A673 (cell line): ENCODE measurements at regions not wholly inside any gene's neighbourhood (a gene's known extent, or its start where the extent isn't known, plus 50 kb on each side); places are given as distances from the start of the nearest gene placed in this dataset.

Source experiments
- BruUV-seq: library from RNA; stranded (reverse); fragments of 400-500 nt; replicated peaks from 2 replicates; lab custom pipeline; 2021; lab: Mats Ljungman, UMichigan
- CTCF ChIA-PET: fragments of 300-600 bp; sonication (Branson Sonifier 250); formaldehyde crosslinking; loops from one replicate; lab custom pipeline; 2022; ENCODE audit warnings: antibody characterized with exemption; lab: Charles Lee
- POLR2A ChIA-PET: fragments of 300-600 bp; sonication (Branson Sonifier 250); formaldehyde crosslinking; loops from one replicate; lab custom pipeline; 2022; ENCODE audit warnings: antibody characterized with exemption; ENCODE audit not compliant: low non-redundant PET; lab: Charles Lee
- DNase-seq: peaks from one replicate; pipeline ENCODE4 v3.0.0-alpha.2; 2015; ENCODE audit warnings: low spot score
- H3K27ac ChIP-seq: fragments of 200-600 bp; sonication (generic); 2 replicates; pipeline ENCODE4 v1.5.1; 2016; ENCODE audit warnings: mixed run types, low read depth, mild to moderate bottlenecking, mixed read lengths, antibody characterized with exemption, low read length; ENCODE audit not compliant: poor library complexity, severe bottlenecking
- H3K27me3 ChIP-seq: fragments of 200-600 bp; sonication (generic); replicated peaks from 2 replicates; pipeline ENCODE4 v1.6.1; 2017; ENCODE audit warnings: mixed run types, low read depth, mild to moderate bottlenecking, mixed read lengths, antibody characterized with exemption, low read length; ENCODE audit not compliant: insufficient read depth, poor library complexity
- H3K36me3 ChIP-seq: fragments of 200-600 bp; sonication (generic); 2 replicates; pipeline ENCODE4 v1.6.1; 2016; ENCODE audit warnings: mixed run types, mild to moderate bottlenecking, mixed read lengths, antibody characterized with exemption, low read length; ENCODE audit not compliant: insufficient read depth, poor library complexity, severe bottlenecking
- H3K4me1 ChIP-seq: fragments of 200-600 bp; sonication (generic); 2 replicates; pipeline ENCODE4 v1.6.1; 2017; ENCODE audit warnings: mixed run types, mild to moderate bottlenecking, mixed read lengths, antibody characterized with exemption, low read length; ENCODE audit not compliant: insufficient read depth, poor library complexity, severe bottlenecking
- H3K4me3 ChIP-seq: fragments of 200-600 bp; sonication (generic); 2 replicates; pipeline ENCODE4 v1.5.1; 2016; ENCODE audit warnings: low read depth, mixed run types, mild to moderate bottlenecking, mixed read lengths, low read length; ENCODE audit not compliant: poor library complexity, severe bottlenecking
- H3K9me3 ChIP-seq: fragments of 200-600 bp; sonication (generic); 2 replicates; pipeline ENCODE4 v1.6.1; 2016; ENCODE audit warnings: mixed run types, low read depth, mild to moderate bottlenecking, mixed read lengths, antibody characterized with exemption, low read length; ENCODE audit not compliant: poor library complexity, severe bottlenecking
- CTCF ChIP-seq: fragments of 300-800, 200-600 bp; sonication (generic); conservative IDR thresholded peaks from 2 replicates; pipeline ENCODE4 v1.5.1; 2017; ENCODE audit warnings: low read depth, mild to moderate bottlenecking, antibody characterized with exemption, low read length, moderate library complexity, mixed read lengths
- EZH2 ChIP-seq: fragments of 200-600 bp; sonication (generic); IDR thresholded peaks from 2 replicates; pipeline ENCODE4 v1.6.1; 2017; ENCODE audit warnings: borderline replicate concordance, low read depth, mild to moderate bottlenecking, mixed read lengths, antibody characterized with exemption, low read length; ENCODE audit not compliant: poor library complexity, severe bottlenecking
- intact Hi-C: fragments of 100-400 bp; cut with micrococcal nuclease; formaldehyde crosslinking; loops from one replicate; pipeline ENCODE4 v1.10.0; 2022; ENCODE audit not compliant: unreplicated experiment

DNA sequence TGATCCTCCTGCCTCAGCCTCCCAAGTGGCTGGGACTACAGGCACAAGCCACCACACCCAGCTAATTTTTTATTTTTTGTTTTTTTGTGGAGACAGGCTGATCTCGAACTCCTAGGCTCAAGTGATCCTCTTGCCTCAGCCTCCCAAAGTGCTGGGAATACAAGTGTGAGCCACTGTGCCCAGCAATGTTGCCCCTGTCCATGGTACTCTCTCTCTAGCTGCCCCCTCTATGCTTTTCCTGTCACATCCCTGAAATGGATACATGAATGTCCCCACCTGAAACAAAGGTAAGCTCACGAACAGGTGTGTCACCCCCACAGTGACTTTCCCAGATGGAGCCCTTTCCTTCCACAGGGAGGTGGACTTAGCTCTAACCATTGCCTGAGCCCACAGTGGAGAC lies 141.1 kb upstream of the MGMT start:
- ChIA-PET POLR2A (no interaction called here), CTCF (no interaction called here)
- no peak overlapping the region for H3K27ac ChIP-seq
- no peak for DNase-seq
- no peaks in the 10 kb centered on the region for H3K36me3 ChIP-seq
- no peaks in the 10 kb centered on the region for H3K9me3 ChIP-seq
- no TSS peak for BruUV-seq
- no peaks in the 10 kb centered on the region for H3K27me3 ChIP-seq
- TF ChIP-seq EZH2 (no peak), CTCF (no peak)
- intact Hi-C loops, result loop anchor here (10.0 kb wide), 1 partner anchor 161 kb away; no protein-coding TSS in a partner anchor
- H3K4me3 ChIP-seq, result no peak overlapping the region
- peaks cover 71% of the 10 kb centered on the region for H3K4me1 ChIP-seq

DNA sequence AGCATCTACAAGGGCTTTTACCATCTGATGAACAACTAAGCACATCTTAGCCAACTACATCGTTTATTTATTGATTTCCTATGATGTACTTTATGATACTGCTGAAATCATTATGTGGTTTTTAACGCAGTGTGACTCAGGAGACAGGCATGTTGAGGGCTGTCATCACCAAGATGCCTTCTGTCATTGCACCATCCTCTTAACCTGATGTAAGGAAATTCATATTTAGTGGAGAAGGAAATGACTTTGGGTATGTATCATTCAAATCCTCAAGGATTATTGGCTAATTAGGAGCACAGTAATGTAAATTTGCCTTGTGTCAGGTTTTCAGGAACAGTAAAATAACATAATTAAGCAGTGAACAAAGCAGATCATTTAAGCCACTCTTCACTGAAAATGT lies 138.5 kb upstream of the MGMT start:
- TF ChIP-seq EZH2 (no peak), CTCF (no peak)
- H3K27ac ChIP-seq, result peak overlapping the region; percentile 79
- no peaks in the 10 kb centered on the region for H3K9me3 ChIP-seq
- CTCF ChIA-PET, result interaction anchor here (1.2 kb wide), 1 partner anchor 289 kb away, joined by 11 read pairs; no protein-coding TSS in a partner anchor
- peaks cover 89% of the 10 kb centered on the region for H3K4me1 ChIP-seq
- no peaks in the 10 kb centered on the region for H3K36me3 ChIP-seq
- DNase-seq, result peak; percentile 93
- intact Hi-C loops, result loop anchor here (1.0 to 10.0 kb wide), 3 partner anchors 34 to 297 kb away; no protein-coding TSS in a partner anchor
- H3K27me3 ChIP-seq, result no peaks in the 10 kb centered on the region
- H3K4me3 ChIP-seq, result no peak overlapping the region
- no TSS peak for BruUV-seq
- POLR2A ChIA-PET, result no interaction called here

GRCh38 chr10:129329385-129330055 lies 137.5 kb upstream of the MGMT start:
- DNase-seq, result peak; percentile 31
- intact Hi-C loops, result loop anchor here (5.0 to 10.0 kb wide), 2 partner anchors 165 to 787 kb away; no protein-coding TSS in a partner anchor
- Histone ChIP-seq H3K27ac (peak overlapping the region; percentile 79), H3K27me3 (no peaks in the 10 kb centered on the region), H3K9me3 (no peaks in the 10 kb centered on the region), H3K4me1 (peaks cover 84% of the 10 kb centered on the region), H3K36me3 (no peaks in the 10 kb centered on the region), H3K4me3 (no peak overlapping the region)
- no peak for TF ChIP-seq EZH2
- TF ChIP-seq CTCF, result no peak
- POLR2A ChIA-PET, result no interaction called here
- CTCF ChIA-PET, result no interaction called here
- no TSS peak for BruUV-seq
